ENCODE measurements at regions not wholly inside any gene's neighbourhood (a gene's known extent, or its start where the extent isn't known, plus 50 kb on each side); places are given as distances from the start of the nearest gene placed in this dataset.

DNA sequence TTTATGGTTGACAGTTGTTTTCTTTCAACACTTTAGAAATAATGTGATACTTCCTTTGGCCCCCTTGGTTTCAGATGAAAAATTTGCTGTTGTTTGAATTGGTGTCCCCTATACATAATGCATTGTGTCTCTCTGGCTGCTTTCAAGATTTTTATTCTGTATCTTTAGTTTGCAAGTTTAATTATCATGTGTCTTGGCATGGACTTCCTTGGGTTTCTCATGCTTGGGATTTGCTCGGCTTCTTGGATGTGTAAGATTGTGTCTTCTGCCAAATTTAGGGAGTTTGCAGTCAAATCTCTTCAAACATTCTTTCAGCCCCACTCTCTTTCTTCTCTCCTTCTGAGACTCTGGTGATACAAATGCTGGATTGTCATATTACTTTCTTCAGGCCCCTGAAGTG is 53.4 kb upstream of the PTPRG start:
- no peak overlapping the region for H2AFZ ChIP-seq (ENCODE audit: low read depth)
- no peaks in the 10 kb centered on the region for H3K27me3 ChIP-seq (ENCODE audit: insufficient read depth)
- no peaks in the 10 kb centered on the region for H3K36me3 ChIP-seq (replicated peaks in 1 of 2; ENCODE audit: control insufficient read depth in 1 of 2, insufficient read depth in 2 of 2, low read length in 1 of 2)
- WGBS (ENCODE audit: low lambda C conversion rate): 67% methylated on average over 1 of the region's 1 CpG
- no peak overlapping the region for H3K9ac ChIP-seq
- ChIA-PET POLR2A (no interaction called here), CTCF (no interaction called here)
- H3K79me2 ChIP-seq (ENCODE audit: insufficient read depth): no peaks in the 10 kb centered on the region
- no peaks in the 10 kb centered on the region for H3K9me2 ChIP-seq
- no peaks in the 10 kb centered on the region for H4K20me1 ChIP-seq (ENCODE audit: insufficient read depth)
- no peaks in the 10 kb centered on the region for H3K4me1 ChIP-seq (ENCODE audit: control insufficient read depth in 1 of 2, insufficient read depth in 2 of 2, low read depth in 1 of 2, low read length in 1 of 2)
- H3K27ac ChIP-seq (ENCODE audit: low read depth in 2 of 2, low read length in 1 of 2): no peak overlapping the region
- no peak overlapping the region for H3K4me2 ChIP-seq
- DNase-seq: no peak
- H3K4me3 ChIP-seq (ENCODE audit: low read depth in 2 of 2, low read length in 1 of 2): no peak overlapping the region
- H3F3A ChIP-seq (replicated peaks; ENCODE audit: insufficient read depth): no peaks in the 10 kb centered on the region
- TF ChIP-seq FOSL2 (IDR thresholded peaks at IDR 0.05; ENCODE audit: borderline replicate concordance, low read depth): no peak
- no peak for TF ChIP-seq CTCF (IDR thresholded peaks at IDR 0.05)
- no peak for TF ChIP-seq NRF1 (IDR thresholded peaks at IDR 0.05; ENCODE audit: low read depth, low read length)
- no peaks in the 10 kb centered on the region for H3K9me3 ChIP-seq
